ENCODE measurements at regions not wholly inside any gene's neighbourhood (a gene's known extent, or its start where the extent isn't known, plus 50 kb on each side); places are given as distances from the start of the nearest gene placed in this dataset.
"Not testable (repeated sequence)": the region's sequence is repeated elsewhere in the genome, so short reads cannot be mapped to it uniquely, and the experiment has no call there.

GRCh38 chr1:30147188-30147587 lies 576.2 kb downstream of the MATN1 start:
- DNase-seq (ENCODE audit: extremely low read depth in 1 of 2, low read depth in 1 of 2): no peak

- no peak for DNase-seq (ENCODE audit: extremely low read depth in 1 of 2, low read depth in 1 of 2)
Observed at GRCh38 chr1:30146448-30146847, 576.9 kb downstream of the MATN1 start.

- DNase-seq (ENCODE audit: extremely low read depth in 1 of 2, low read depth in 1 of 2): no peak
Observed at GRCh38 chr1:30145723-30146303, 577.6 kb downstream of the MATN1 start.

- DNase-seq (ENCODE audit: extremely low read depth in 1 of 2, low read depth in 1 of 2): no peak
Observed at GRCh38 chr1:30144831-30145230, 578.6 kb downstream of the MATN1 start.

- no peak for DNase-seq (ENCODE audit: extremely low read depth in 1 of 2, low read depth in 1 of 2)
Observed at GRCh38 chr1:30143517-30143916, 579.9 kb downstream of the MATN1 start.

GRCh38 chr1:30140566-30140965 lies 582.8 kb downstream of the MATN1 start:
- no peak for DNase-seq (ENCODE audit: extremely low read depth in 1 of 2, low read depth in 1 of 2)

GRCh38 chr1:30138891-30139290 lies 584.5 kb downstream of the MATN1 start:
- no peak for DNase-seq (ENCODE audit: extremely low read depth in 1 of 2, low read depth in 1 of 2)

GRCh38 chr1:30137001-30137400 lies 586.4 kb downstream of the MATN1 start:
- DNase-seq (ENCODE audit: extremely low read depth in 1 of 2, low read depth in 1 of 2): no peak

- no peak for DNase-seq (ENCODE audit: extremely low read depth in 1 of 2, low read depth in 1 of 2)
Observed at GRCh38 chr1:30135698-30136097, 587.7 kb downstream of the MATN1 start.

GRCh38 chr1:30134466-30135217 lies 588.7 kb downstream of the MATN1 start:
- DNase-seq (ENCODE audit: extremely low read depth in 1 of 2, low read depth in 1 of 2): no peak

GRCh38 chr1:30133414-30134055 lies 589.9 kb downstream of the MATN1 start:
- no peak for DNase-seq (ENCODE audit: extremely low read depth in 1 of 2, low read depth in 1 of 2)

- no peak for DNase-seq (ENCODE audit: extremely low read depth in 1 of 2, low read depth in 1 of 2)
Observed at GRCh38 chr1:30132602-30133286, 590.6 kb downstream of the MATN1 start.

GRCh38 chr1:30130566-30130965 lies 592.8 kb downstream of the MATN1 start:
- not testable (repeated sequence) for DNase-seq (ENCODE audit: extremely low read depth in 1 of 2, low read depth in 1 of 2)

- DNase-seq (ENCODE audit: extremely low read depth in 1 of 2, low read depth in 1 of 2): no peak
Observed at GRCh38 chr1:30130099-30130498, 593.3 kb downstream of the MATN1 start.

- DNase-seq (ENCODE audit: extremely low read depth in 1 of 2, low read depth in 1 of 2): no peak
Observed at GRCh38 chr1:30129421-30130055, 593.8 kb downstream of the MATN1 start.

GRCh38 chr1:30129001-30129408 lies 594.4 kb downstream of the MATN1 start:
- no peak for DNase-seq (ENCODE audit: extremely low read depth in 1 of 2, low read depth in 1 of 2)

GRCh38 chr1:30126848-30127247 lies 596.5 kb downstream of the MATN1 start:
- no peak for DNase-seq (ENCODE audit: extremely low read depth in 1 of 2, low read depth in 1 of 2)

- no peak for DNase-seq (ENCODE audit: extremely low read depth in 1 of 2, low read depth in 1 of 2)
Observed at GRCh38 chr1:30125821-30126170, 597.6 kb downstream of the MATN1 start.

- DNase-seq (ENCODE audit: extremely low read depth in 1 of 2, low read depth in 1 of 2): no peak
Observed at GRCh38 chr1:30125021-30125820, 598.2 kb downstream of the MATN1 start.

- DNase-seq (ENCODE audit: extremely low read depth in 1 of 2, low read depth in 1 of 2): no peak
Observed at GRCh38 chr1:30123896-30124295, 599.5 kb downstream of the MATN1 start.
